ENCODE measurements at regions not wholly inside any gene's neighbourhood (a gene's known extent, or its start where the extent isn't known, plus 50 kb on each side); places are given as distances from the start of the nearest gene placed in this dataset.

DNA sequence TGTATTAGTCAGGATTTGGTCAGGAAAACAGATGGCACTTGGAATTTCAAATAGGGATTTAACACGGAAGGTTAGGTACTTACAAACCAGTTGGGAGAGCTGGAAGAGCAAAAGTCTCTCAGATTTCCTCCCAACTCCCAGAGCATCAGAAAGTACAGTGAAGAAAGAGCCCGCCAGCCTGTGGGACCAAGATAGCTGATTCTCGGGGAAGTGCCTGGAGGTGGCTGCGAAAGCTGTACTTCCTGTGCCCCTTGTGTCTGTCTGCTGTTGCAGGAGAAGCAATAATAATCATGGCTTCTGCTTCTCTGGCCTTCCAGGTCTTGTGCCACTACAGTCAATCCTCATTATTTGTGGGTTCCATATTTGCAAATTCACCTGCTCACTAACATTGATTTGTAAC lies 221.0 kb upstream of the BCOR start:
- H4K20me1 ChIP-seq (ENCODE audit: low read depth, low read length): no peaks in the 10 kb centered on the region
- H3K27ac ChIP-seq (ENCODE audit: low read depth, low read length): no peak overlapping the region
- no peaks in the 10 kb centered on the region for H3K9me3 ChIP-seq (ENCODE audit: insufficient read depth, low read length)
- no peaks in the 10 kb centered on the region for H3K27me3 ChIP-seq (ENCODE audit: low read length)
- H3K79me2 ChIP-seq (ENCODE audit: insufficient read depth, low read length): no peaks in the 10 kb centered on the region
- no peak overlapping the region for H3K4me3 ChIP-seq (ENCODE audit: insufficient read depth, low read length, poor library complexity, severe bottlenecking)
- no peak overlapping the region for H3K9ac ChIP-seq (ENCODE audit: low read length)
- no peaks in the 10 kb centered on the region for H3K36me3 ChIP-seq (ENCODE audit: low read length)
- TF ChIP-seq, protein P1, sequence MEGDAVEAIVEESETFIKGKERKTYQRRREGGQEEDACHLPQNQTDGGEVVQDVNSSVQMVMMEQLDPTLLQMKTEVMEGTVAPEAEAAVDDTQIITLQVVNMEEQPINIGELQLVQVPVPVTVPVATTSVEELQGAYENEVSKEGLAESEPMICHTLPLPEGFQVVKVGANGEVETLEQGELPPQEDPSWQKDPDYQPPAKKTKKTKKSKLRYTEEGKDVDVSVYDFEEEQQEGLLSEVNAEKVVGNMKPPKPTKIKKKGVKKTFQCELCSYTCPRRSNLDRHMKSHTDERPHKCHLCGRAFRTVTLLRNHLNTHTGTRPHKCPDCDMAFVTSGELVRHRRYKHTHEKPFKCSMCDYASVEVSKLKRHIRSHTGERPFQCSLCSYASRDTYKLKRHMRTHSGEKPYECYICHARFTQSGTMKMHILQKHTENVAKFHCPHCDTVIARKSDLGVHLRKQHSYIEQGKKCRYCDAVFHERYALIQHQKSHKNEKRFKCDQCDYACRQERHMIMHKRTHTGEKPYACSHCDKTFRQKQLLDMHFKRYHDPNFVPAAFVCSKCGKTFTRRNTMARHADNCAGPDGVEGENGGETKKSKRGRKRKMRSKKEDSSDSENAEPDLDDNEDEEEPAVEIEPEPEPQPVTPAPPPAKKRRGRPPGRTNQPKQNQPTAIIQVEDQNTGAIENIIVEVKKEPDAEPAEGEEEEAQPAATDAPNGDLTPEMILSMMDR (IDR thresholded peaks at IDR 0.05; ENCODE audit: insufficient read depth, low read length, poor library complexity, severe bottlenecking): no peak
- TF ChIP-seq EZH2phosphoT487 (conservative IDR thresholded peaks at IDR 0.05; ENCODE audit: low read length): no peak
- no peak overlapping the region for H3K4me2 ChIP-seq (ENCODE audit: low read depth, low read length, poor library complexity, severe bottlenecking)
- H3K9me2 ChIP-seq (replicated peaks; ENCODE audit: insufficient read depth, low read length): no peaks in the 10 kb centered on the region
- no peak overlapping the region for H2AFZ ChIP-seq (ENCODE audit: low read depth, low read length, severe bottlenecking)
- no peaks in the 10 kb centered on the region for H3F3A ChIP-seq (ENCODE audit: insufficient read depth)

DNA sequence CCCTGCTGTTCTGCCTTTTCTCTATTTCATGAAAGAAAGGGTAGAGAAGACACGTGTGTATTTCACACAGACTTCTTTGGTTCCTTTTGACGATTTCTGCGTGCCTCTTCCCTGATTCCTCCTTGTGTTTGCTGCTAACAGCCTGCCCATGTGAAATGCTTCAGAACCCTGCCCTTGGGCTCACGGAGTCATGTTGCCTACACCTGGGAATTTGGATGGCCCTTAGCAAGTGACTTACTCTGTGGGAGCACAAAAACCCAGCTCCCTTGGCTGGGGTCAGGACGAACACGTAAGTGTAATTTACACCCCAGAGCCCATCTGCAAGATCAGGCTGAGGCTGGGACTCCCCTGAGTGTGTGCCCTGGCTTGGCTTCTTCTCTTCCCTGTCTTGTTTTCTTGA lies 220.3 kb upstream of the BCOR start:
- H2AFZ ChIP-seq (ENCODE audit: low read depth, low read length, severe bottlenecking): no peak overlapping the region
- no peak for TF ChIP-seq EZH2phosphoT487 (conservative IDR thresholded peaks at IDR 0.05; ENCODE audit: low read length)
- TF ChIP-seq, protein P1 (IDR thresholded peaks at IDR 0.05; ENCODE audit: insufficient read depth, low read length, poor library complexity, severe bottlenecking): no peak
- H3K4me2 ChIP-seq (ENCODE audit: low read depth, low read length, poor library complexity, severe bottlenecking): no peak overlapping the region
- H3F3A ChIP-seq (ENCODE audit: insufficient read depth): no peaks in the 10 kb centered on the region
- H3K79me2 ChIP-seq (ENCODE audit: insufficient read depth, low read length): no peaks in the 10 kb centered on the region
- H4K20me1 ChIP-seq (ENCODE audit: low read depth, low read length): no peaks in the 10 kb centered on the region
- H3K9me2 ChIP-seq (replicated peaks; ENCODE audit: insufficient read depth, low read length): no peaks in the 10 kb centered on the region
- H3K36me3 ChIP-seq (ENCODE audit: low read length): no peaks in the 10 kb centered on the region
- no peak overlapping the region for H3K27ac ChIP-seq (ENCODE audit: low read depth, low read length)
- no peak overlapping the region for H3K9ac ChIP-seq (ENCODE audit: low read length)
- H3K27me3 ChIP-seq (ENCODE audit: low read length): no peaks in the 10 kb centered on the region
- no peak overlapping the region for H3K4me3 ChIP-seq (ENCODE audit: insufficient read depth, low read length, poor library complexity, severe bottlenecking)
- H3K9me3 ChIP-seq (ENCODE audit: insufficient read depth, low read length): no peaks in the 10 kb centered on the region

DNA sequence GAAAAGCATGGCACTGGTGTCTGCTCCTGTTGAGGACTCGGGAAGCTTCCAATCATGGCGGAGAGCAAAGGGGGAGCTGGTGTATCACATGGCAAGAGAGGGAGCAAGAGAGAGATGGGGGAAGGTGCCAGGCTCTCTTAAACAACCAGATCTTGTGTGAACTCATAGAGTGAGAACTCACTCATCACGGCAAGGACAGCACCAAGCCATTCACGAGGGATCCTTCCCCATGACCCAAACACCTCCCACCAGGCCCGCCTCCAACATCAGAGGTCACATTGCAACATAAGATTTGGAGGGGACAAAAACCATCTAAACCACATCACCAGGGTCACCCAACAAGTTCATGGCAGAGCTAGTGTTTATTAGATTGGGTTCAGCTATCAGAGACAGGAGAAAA lies 218.7 kb upstream of the BCOR start:
- no peaks in the 10 kb centered on the region for H3K79me2 ChIP-seq (ENCODE audit: insufficient read depth, low read length)
- H3K27ac ChIP-seq (ENCODE audit: low read depth, low read length): no peak overlapping the region
- TF ChIP-seq, protein P1 (IDR thresholded peaks at IDR 0.05; ENCODE audit: insufficient read depth, low read length, poor library complexity, severe bottlenecking): no peak
- TF ChIP-seq EZH2phosphoT487 (conservative IDR thresholded peaks at IDR 0.05; ENCODE audit: low read length): no peak
- H3K9me2 ChIP-seq (replicated peaks; ENCODE audit: insufficient read depth, low read length): no peaks in the 10 kb centered on the region
- no peaks in the 10 kb centered on the region for H3F3A ChIP-seq (ENCODE audit: insufficient read depth)
- no peak overlapping the region for H2AFZ ChIP-seq (ENCODE audit: low read depth, low read length, severe bottlenecking)
- H3K4me3 ChIP-seq (ENCODE audit: insufficient read depth, low read length, poor library complexity, severe bottlenecking): no peak overlapping the region
- H3K27me3 ChIP-seq (ENCODE audit: low read length): no peaks in the 10 kb centered on the region
- no peaks in the 10 kb centered on the region for H3K36me3 ChIP-seq (ENCODE audit: low read length)
- H3K9ac ChIP-seq (ENCODE audit: low read length): no peak overlapping the region
- no peak overlapping the region for H3K4me2 ChIP-seq (ENCODE audit: low read depth, low read length, poor library complexity, severe bottlenecking)
- H4K20me1 ChIP-seq (ENCODE audit: low read depth, low read length): no peaks in the 10 kb centered on the region
- H3K9me3 ChIP-seq (ENCODE audit: insufficient read depth, low read length): no peaks in the 10 kb centered on the region

DNA sequence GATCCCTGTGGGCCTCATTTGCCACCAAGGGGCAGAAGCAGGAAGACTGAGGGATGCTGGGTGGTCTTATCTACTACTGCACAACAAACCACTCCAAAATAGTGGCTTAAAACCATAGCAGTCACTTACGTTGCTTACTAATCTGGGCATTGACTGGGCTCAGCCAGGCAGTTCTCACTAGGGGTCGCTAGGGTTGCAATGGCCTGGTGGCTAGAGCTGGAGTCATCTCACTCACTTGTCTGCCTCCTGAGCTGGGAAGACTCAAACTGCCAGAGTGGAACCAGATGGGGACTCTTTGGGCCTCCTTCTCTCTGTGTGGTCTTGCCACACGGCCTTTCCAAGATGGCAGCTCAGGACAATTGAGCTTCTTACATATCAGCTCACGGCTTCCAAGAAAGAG lies 216.3 kb upstream of the BCOR start:
- Histone ChIP-seq H3K4me3 (ENCODE audit: insufficient read depth, low read length, poor library complexity, severe bottlenecking) (no peak overlapping the region), H3K27ac (ENCODE audit: low read depth, low read length) (no peak overlapping the region)

More for the DNA sequence above, 216.3 kb upstream of the BCOR start:
- Histone ChIP-seq H3F3A (ENCODE audit: insufficient read depth) (no peaks in the 10 kb centered on the region), H3K27me3 (ENCODE audit: low read length) (no peaks in the 10 kb centered on the region), H4K20me1 (ENCODE audit: low read depth, low read length) (no peaks in the 10 kb centered on the region), H3K9me2 (replicated peaks; ENCODE audit: insufficient read depth, low read length) (no peaks in the 10 kb centered on the region), H3K9ac (ENCODE audit: low read length) (no peak overlapping the region), H2AFZ (ENCODE audit: low read depth, low read length, severe bottlenecking) (no peak overlapping the region), H3K4me2 (ENCODE audit: low read depth, low read length, poor library complexity, severe bottlenecking) (no peak overlapping the region), H3K36me3 (ENCODE audit: low read length) (no peaks in the 10 kb centered on the region), H3K9me3 (ENCODE audit: insufficient read depth, low read length) (no peaks in the 10 kb centered on the region), H3K79me2 (ENCODE audit: insufficient read depth, low read length) (no peaks in the 10 kb centered on the region)
- no peak for TF ChIP-seq EZH2phosphoT487 (conservative IDR thresholded peaks at IDR 0.05; ENCODE audit: low read length)
- TF ChIP-seq, protein P1 (IDR thresholded peaks at IDR 0.05; ENCODE audit: insufficient read depth, low read length, poor library complexity, severe bottlenecking): no peak

All from SU-DHL-6 (cell line).